ENCODE measurements at regions not wholly inside any gene's neighbourhood (a gene's known extent, or its start where the extent isn't known, plus 50 kb on each side); places are given as distances from the start of the nearest gene placed in this dataset.

GRCh38 chr6:142683714-142684141, 261.2 kb downstream of the HIVEP2 start:
- intact Hi-C loops (cut with DNase I), result no loop called here
- Histone ChIP-seq H3K36me3 (no peaks in the 10 kb centered on the region), H3K9me3 (no peaks in the 10 kb centered on the region), H3K4me3 (no peak overlapping the region), H3K4me1 (no peaks in the 10 kb centered on the region), H3K27ac (no peak overlapping the region), H3K27me3 (ENCODE audit: low read depth) (no peaks in the 10 kb centered on the region)
- ATAC-seq (no peak), DNase-seq (no peak)
- no peak for TF ChIP-seq CTCF (IDR thresholded peaks at IDR 0.05)

GRCh38 chr6:142684371-142684770, 260.6 kb downstream of the HIVEP2 start:
- H3K27ac ChIP-seq, result no peak overlapping the region
- H3K27me3 ChIP-seq (ENCODE audit: low read depth), result no peaks in the 10 kb centered on the region
- no peaks in the 10 kb centered on the region for H3K36me3 ChIP-seq
- no peak for DNase-seq
- TF ChIP-seq CTCF (IDR thresholded peaks at IDR 0.05), result no peak
- no peak for ATAC-seq
- intact Hi-C loops (cut with DNase I), result no loop called here
- H3K4me1 ChIP-seq, result no peaks in the 10 kb centered on the region
- H3K4me3 ChIP-seq, result no peak overlapping the region
- H3K9me3 ChIP-seq, result no peaks in the 10 kb centered on the region

GRCh38 chr6:142685852-142686506, 259.0 kb downstream of the HIVEP2 start:
- H3K36me3 ChIP-seq, result no peaks in the 10 kb centered on the region
- no peak overlapping the region for H3K27ac ChIP-seq
- intact Hi-C loops (cut with DNase I), result no loop called here
- H3K4me3 ChIP-seq, result no peak overlapping the region
- H3K9me3 ChIP-seq, result no peaks in the 10 kb centered on the region
- H3K4me1 ChIP-seq, result no peaks in the 10 kb centered on the region
- no peaks in the 10 kb centered on the region for H3K27me3 ChIP-seq (ENCODE audit: low read depth)
- DNase-seq (no peak), ATAC-seq (no peak)
- no peak for TF ChIP-seq CTCF (IDR thresholded peaks at IDR 0.05)

- no peak overlapping the region for H3K4me3 ChIP-seq
- no peaks in the 10 kb centered on the region for H3K36me3 ChIP-seq
- no peaks in the 10 kb centered on the region for H3K27me3 ChIP-seq (ENCODE audit: low read depth)
- ATAC-seq (peak in 1 of 2 donors; percentile 34), DNase-seq (no peak)
- intact Hi-C loops (cut with DNase I), result no loop called here
- TF ChIP-seq CTCF (IDR thresholded peaks at IDR 0.05), result no peak
- no peaks in the 10 kb centered on the region for H3K9me3 ChIP-seq
- H3K27ac ChIP-seq, result no peak overlapping the region
- H3K4me1 ChIP-seq, result no peaks in the 10 kb centered on the region
Observed at GRCh38 chr6:142686507-142686887, 258.5 kb downstream of the HIVEP2 start.

GRCh38 chr6:142692942-142693341, 252.0 kb downstream of the HIVEP2 start:
- H3K36me3 ChIP-seq, result no peaks in the 10 kb centered on the region
- ATAC-seq (peak; percentile 81 to 84), DNase-seq (peak; percentile 57)
- no peak overlapping the region for H3K27ac ChIP-seq
- H3K4me1 ChIP-seq, result peaks cover 14% of the 10 kb centered on the region
- TF ChIP-seq CTCF (IDR thresholded peaks at IDR 0.05), result peak; percentile 92
- no peaks in the 10 kb centered on the region for H3K27me3 ChIP-seq (ENCODE audit: low read depth)
- no peak overlapping the region for H3K4me3 ChIP-seq
- intact Hi-C loops (cut with DNase I), result loop anchor here (5.0 kb wide), 1 partner anchor 334 kb away; no protein-coding TSS in a partner anchor
- H3K9me3 ChIP-seq, result no peaks in the 10 kb centered on the region

All from lower lobe of right lung (tissue), 2 donors.